OCI-LY1 (cell line): ENCODE measurements at regions not wholly inside any gene's neighbourhood (a gene's known extent, or its start where the extent isn't known, plus 50 kb on each side); places are given as distances from the start of the nearest gene placed in this dataset.

Experiments
- EZH2 ChIP-seq: fragments of 200-600 bp; sonication (generic), shearing (Covaris generic); IDR thresholded peaks from 2 replicates; pipeline ENCODE4 v1.8.0; 2017; ENCODE audit warnings: borderline replicate concordance, mixed run types, mild to moderate bottlenecking, antibody characterized with exemption, low read length, moderate library complexity, mixed read lengths
- TF ChIP-seq, protein P1 (sequence below): fragments of 200-600 bp; sonication (generic), shearing (Covaris generic); IDR thresholded peaks from 2 replicates; pipeline ENCODE4 v1.5.1; 2017; ENCODE audit warnings: mild to moderate bottlenecking, antibody characterized with exemption, low read length, moderate library complexity, mixed read lengths

DNA sequence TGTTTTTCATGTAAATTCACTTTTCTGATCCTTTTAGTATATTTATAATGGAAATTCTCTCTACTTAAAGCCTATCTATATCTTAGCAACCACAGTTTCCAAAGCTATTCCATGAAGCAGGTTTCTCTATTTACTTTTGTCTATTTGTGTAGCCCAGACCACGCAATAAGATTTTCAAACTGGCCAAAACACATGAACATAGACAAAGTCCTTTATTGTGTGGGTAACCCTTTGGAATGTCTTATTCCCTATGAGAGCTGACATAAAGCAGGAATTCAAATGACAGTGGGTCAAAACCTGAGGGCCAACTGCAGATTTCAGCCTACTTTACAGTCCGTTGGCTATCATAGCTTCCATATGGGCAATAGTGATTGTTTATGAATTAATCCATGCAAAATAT, 252.6 kb downstream of the LTN1 start:
- TF ChIP-seq, protein P1, sequence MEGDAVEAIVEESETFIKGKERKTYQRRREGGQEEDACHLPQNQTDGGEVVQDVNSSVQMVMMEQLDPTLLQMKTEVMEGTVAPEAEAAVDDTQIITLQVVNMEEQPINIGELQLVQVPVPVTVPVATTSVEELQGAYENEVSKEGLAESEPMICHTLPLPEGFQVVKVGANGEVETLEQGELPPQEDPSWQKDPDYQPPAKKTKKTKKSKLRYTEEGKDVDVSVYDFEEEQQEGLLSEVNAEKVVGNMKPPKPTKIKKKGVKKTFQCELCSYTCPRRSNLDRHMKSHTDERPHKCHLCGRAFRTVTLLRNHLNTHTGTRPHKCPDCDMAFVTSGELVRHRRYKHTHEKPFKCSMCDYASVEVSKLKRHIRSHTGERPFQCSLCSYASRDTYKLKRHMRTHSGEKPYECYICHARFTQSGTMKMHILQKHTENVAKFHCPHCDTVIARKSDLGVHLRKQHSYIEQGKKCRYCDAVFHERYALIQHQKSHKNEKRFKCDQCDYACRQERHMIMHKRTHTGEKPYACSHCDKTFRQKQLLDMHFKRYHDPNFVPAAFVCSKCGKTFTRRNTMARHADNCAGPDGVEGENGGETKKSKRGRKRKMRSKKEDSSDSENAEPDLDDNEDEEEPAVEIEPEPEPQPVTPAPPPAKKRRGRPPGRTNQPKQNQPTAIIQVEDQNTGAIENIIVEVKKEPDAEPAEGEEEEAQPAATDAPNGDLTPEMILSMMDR, result no peak
- TF ChIP-seq EZH2, result no peak
